GM12892 (cell line): ENCODE measurements at regions not wholly inside any gene's neighbourhood (a gene's known extent, or its start where the extent isn't known, plus 50 kb on each side); places are given as distances from the start of the nearest gene placed in this dataset.

Experiments used
- POLR2A ChIP-seq: IDR thresholded peaks from 2 replicates; pipeline ENCODE4 v1.6.1; 2011; ENCODE audit warnings: low read depth, low read length, control low read depth
- POLR2AphosphoS5 ChIP-seq: IDR thresholded peaks from 2 replicates; pipeline ENCODE4 v1.6.1; 2011; ENCODE audit warnings: low read depth, low read length, control low read depth
- TAF1 ChIP-seq: IDR thresholded peaks from 2 replicates; pipeline ENCODE4 v1.6.1; 2011; ENCODE audit warnings: low read depth, mild to moderate bottlenecking, control low read depth, low read length, borderline replicate concordance

- no peak for TF ChIP-seq POLR2A
- no peak for TF ChIP-seq TAF1
- TF ChIP-seq POLR2AphosphoS5 = no peak
These were observed 394.4 kb upstream of the CDH4 start for GRCh38 chr20:60857708-60858107.
